ENCODE measurements at regions not wholly inside any gene's neighbourhood (a gene's known extent, or its start where the extent isn't known, plus 50 kb on each side); places are given as distances from the start of the nearest gene placed in this dataset.

- TF ChIP-seq SIN3A (IDR thresholded peaks at IDR 0.05; ENCODE audit: borderline replicate concordance, insufficient read depth, low read length), result no peak
- no peak for TF ChIP-seq REST (IDR thresholded peaks at IDR 0.05; ENCODE audit: insufficient read depth in 1 of 2, low read depth in 2 of 2, low read length in 2 of 2)
- no peak for TF ChIP-seq FOXP2 (optimal IDR thresholded peaks at IDR 0.05; ENCODE audit: borderline replicate concordance, extremely low read depth, extremely low read length, insufficient read depth)
- no peak for TF ChIP-seq POLR2AphosphoS5 (IDR thresholded peaks at IDR 0.05; ENCODE audit: low read depth, low read length)
- no peak for TF ChIP-seq TAF1 (IDR thresholded peaks at IDR 0.05; ENCODE audit: borderline replicate concordance, insufficient read depth, low read length)
Measured at GRCh38 chr15:53844634-53845033, 85.2 kb upstream of the WDR72 start.

- TF ChIP-seq TAF1 (IDR thresholded peaks at IDR 0.05; ENCODE audit: borderline replicate concordance, insufficient read depth, low read length), result no peak
- TF ChIP-seq SIN3A (IDR thresholded peaks at IDR 0.05; ENCODE audit: borderline replicate concordance, insufficient read depth, low read length), result no peak
- no peak for TF ChIP-seq POLR2AphosphoS5 (IDR thresholded peaks at IDR 0.05; ENCODE audit: low read depth, low read length)
- TF ChIP-seq FOXP2 (optimal IDR thresholded peaks at IDR 0.05; ENCODE audit: borderline replicate concordance, extremely low read depth, extremely low read length, insufficient read depth), result no peak
- TF ChIP-seq REST (IDR thresholded peaks at IDR 0.05; ENCODE audit: insufficient read depth in 1 of 2, low read depth in 2 of 2, low read length in 2 of 2), result no peak
Measured at GRCh38 chr15:53843869-53844569, 84.6 kb upstream of the WDR72 start.

- TF ChIP-seq TAF1 (IDR thresholded peaks at IDR 0.05; ENCODE audit: borderline replicate concordance, insufficient read depth, low read length) (no peak), SIN3A (IDR thresholded peaks at IDR 0.05; ENCODE audit: borderline replicate concordance, insufficient read depth, low read length) (no peak), REST (IDR thresholded peaks at IDR 0.05; ENCODE audit: insufficient read depth in 1 of 2, low read depth in 2 of 2, low read length in 2 of 2) (no peak), FOXP2 (optimal IDR thresholded peaks at IDR 0.05; ENCODE audit: borderline replicate concordance, extremely low read depth, extremely low read length, insufficient read depth) (no peak), POLR2AphosphoS5 (IDR thresholded peaks at IDR 0.05; ENCODE audit: low read depth, low read length) (no peak)
Measured at GRCh38 chr15:53843166-53843565, 83.7 kb upstream of the WDR72 start.

GRCh38 chr15:53841651-53842050 is 82.2 kb upstream of the WDR72 start:
- TF ChIP-seq REST (IDR thresholded peaks at IDR 0.05; ENCODE audit: insufficient read depth in 1 of 2, low read depth in 2 of 2, low read length in 2 of 2) (no peak), SIN3A (IDR thresholded peaks at IDR 0.05; ENCODE audit: borderline replicate concordance, insufficient read depth, low read length) (no peak)

GRCh38 chr15:53840681-53841080 is 81.2 kb upstream of the WDR72 start:
- TF ChIP-seq SIN3A (IDR thresholded peaks at IDR 0.05; ENCODE audit: borderline replicate concordance, insufficient read depth, low read length) (no peak), POLR2AphosphoS5 (IDR thresholded peaks at IDR 0.05; ENCODE audit: low read depth, low read length) (no peak), TAF1 (IDR thresholded peaks at IDR 0.05; ENCODE audit: borderline replicate concordance, insufficient read depth, low read length) (no peak), REST (IDR thresholded peaks at IDR 0.05; ENCODE audit: insufficient read depth in 1 of 2, low read depth in 2 of 2, low read length in 2 of 2) (no peak), FOXP2 (optimal IDR thresholded peaks at IDR 0.05; ENCODE audit: borderline replicate concordance, extremely low read depth, extremely low read length, insufficient read depth) (no peak)

Data from PFSK-1 (cell line).